ENCODE measurements at regions not wholly inside any gene's neighbourhood (a gene's known extent, or its start where the extent isn't known, plus 50 kb on each side); places are given as distances from the start of the nearest gene placed in this dataset.

GRCh38 chr2:3902131-3902530 lies 198.8 kb downstream of the DCDC2C start:
- TF ChIP-seq CTCF (IDR thresholded peaks at IDR 0.05) (no peak), POLR2A (IDR thresholded peaks at IDR 0.05) (no peak)

Measured in lower leg skin (tissue), 3 donors.